PFSK-1 (cell line): ENCODE measurements at regions not wholly inside any gene's neighbourhood (a gene's known extent, or its start where the extent isn't known, plus 50 kb on each side); places are given as distances from the start of the nearest gene placed in this dataset.

ENCODE experiments used
- FOXP2 ChIP-seq: optimal IDR thresholded peaks from 2 replicates; pipeline ENCODE3; 2011; ENCODE audit warnings: borderline replicate concordance, control low read depth, inconsistent platforms; ENCODE audit not compliant: insufficient read depth; ENCODE audit errors: extremely low read length, extremely low read depth
- POLR2AphosphoS5 ChIP-seq: IDR thresholded peaks from 2 replicates; pipeline ENCODE4 v1.6.1; 2012; ENCODE audit warnings: low read depth, mild to moderate bottlenecking, control low read depth, low read length, moderate library complexity
- REST ChIP-seq, 2 experiments: IDR thresholded peaks; 2 replicates each; pipeline versions ENCODE4 v1.6.1 to v1.8.0; 2011 to 2012; ENCODE audit warnings: low read depth in 2 of 2, low read length in 2 of 2, control low read depth in 1 of 2, inconsistent platforms in 1 of 2, mild to moderate bottlenecking in 1 of 2, moderate library complexity in 1 of 2; ENCODE audit not compliant: insufficient read depth in 1 of 2
- SIN3A ChIP-seq: IDR thresholded peaks from 2 replicates; pipeline ENCODE4 v1.6.1; 2012; ENCODE audit warnings: mild to moderate bottlenecking, low read length, moderate library complexity, borderline replicate concordance; ENCODE audit not compliant: insufficient read depth
- TAF1 ChIP-seq: IDR thresholded peaks from 2 replicates; pipeline ENCODE4 v1.6.1; 2012; ENCODE audit warnings: low read length, control low read depth, borderline replicate concordance; ENCODE audit not compliant: insufficient read depth

- no peak for TF ChIP-seq REST (IDR thresholded peaks at IDR 0.05; ENCODE audit: insufficient read depth in 1 of 2, low read depth in 2 of 2, low read length in 2 of 2)
- TF ChIP-seq SIN3A, result no peak
- TF ChIP-seq FOXP2, result no peak
- TF ChIP-seq TAF1, result no peak
- no peak for TF ChIP-seq POLR2AphosphoS5
Observed at GRCh38 chr3:182108371-182108770, 396.6 kb downstream of the SOX2 start.

- TF ChIP-seq SIN3A, result no peak
- no peak for TF ChIP-seq FOXP2
- no peak for TF ChIP-seq TAF1
- TF ChIP-seq POLR2AphosphoS5, result no peak
- no peak for TF ChIP-seq REST (IDR thresholded peaks at IDR 0.05; ENCODE audit: insufficient read depth in 1 of 2, low read depth in 2 of 2, low read length in 2 of 2)
Observed at GRCh38 chr3:182111967-182112366, 400.2 kb downstream of the SOX2 start.

- TF ChIP-seq FOXP2, result no peak
- no peak for TF ChIP-seq REST (IDR thresholded peaks at IDR 0.05; ENCODE audit: insufficient read depth in 1 of 2, low read depth in 2 of 2, low read length in 2 of 2)
- TF ChIP-seq TAF1, result no peak
- TF ChIP-seq POLR2AphosphoS5, result no peak
- no peak for TF ChIP-seq SIN3A
Observed at GRCh38 chr3:182115328-182116015, 403.7 kb downstream of the SOX2 start.

GRCh38 chr3:182116386-182116785 is 404.7 kb downstream of the SOX2 start:
- no peak for TF ChIP-seq REST (IDR thresholded peaks at IDR 0.05; ENCODE audit: insufficient read depth in 1 of 2, low read depth in 2 of 2, low read length in 2 of 2)
- no peak for TF ChIP-seq FOXP2
- no peak for TF ChIP-seq TAF1
- TF ChIP-seq SIN3A, result no peak
- TF ChIP-seq POLR2AphosphoS5, result no peak
